ENCODE measurements at regions not wholly inside any gene's neighbourhood (a gene's known extent, or its start where the extent isn't known, plus 50 kb on each side); places are given as distances from the start of the nearest gene placed in this dataset.
A peak's percentile ranks its signal among the peaks of the same experiment; 100 is the strongest.

GRCh38 chr14:22003461-22003860 lies 329.8 kb upstream of the OR4E1 start:
- H3K4me3 ChIP-seq, result no peak overlapping the region
- intact Hi-C loops (cut with DNase I; ENCODE audit: low total_unique reads), result no loop called here
- DNase-seq, result no peak
- 71 to 87% methylated on average over 4 to 9 of the region's 9 CpGs for WGBS, 2 donors (ENCODE audit: low coverage in 1 of 2)
- no peaks in the 10 kb centered on the region for H3K9me3 ChIP-seq
- H3K4me1 ChIP-seq, result no peaks in the 10 kb centered on the region
- TF ChIP-seq POLR2A (IDR thresholded peaks at IDR 0.05), result no peak
- H3K27ac ChIP-seq, result no peak overlapping the region
- H3K36me3 ChIP-seq, result no peaks in the 10 kb centered on the region
- in situ Hi-C loops (cut with MboI; ENCODE audit: low pct_ligation_motif_present in 1 of 4, low pct_unique_long_range_greater_than_20kb in 1 of 4, low sequenced_read_pairs in 3 of 4), result no loop called here
- no peaks in the 10 kb centered on the region for H3K27me3 ChIP-seq

- intact Hi-C loops (cut with DNase I; ENCODE audit: low total_unique reads) (no loop called here), in situ Hi-C loops (cut with MboI; ENCODE audit: low pct_ligation_motif_present in 1 of 4, low pct_unique_long_range_greater_than_20kb in 1 of 4, low sequenced_read_pairs in 3 of 4) (no loop called here)
- H3K4me1 ChIP-seq, result no peaks in the 10 kb centered on the region
- peak; percentile 22 for DNase-seq
- no peaks in the 10 kb centered on the region for H3K9me3 ChIP-seq
- H3K4me3 ChIP-seq, result no peak overlapping the region
- TF ChIP-seq POLR2AphosphoS5 (IDR thresholded peaks at IDR 0.05) (no peak), CTCF (IDR thresholded peaks at IDR 0.05) (peak in 2 of 5 experiments; percentile 9 to 41)
- H3K27ac ChIP-seq, result no peak overlapping the region
- H3K27me3 ChIP-seq, result no peaks in the 10 kb centered on the region
- no peaks in the 10 kb centered on the region for H3K36me3 ChIP-seq
- 39 to 63% methylated on average over 3 to 10 of the region's 10 CpGs for WGBS, 2 donors (ENCODE audit: low coverage in 1 of 2)
These were observed 329.3 kb upstream of the OR4E1 start for GRCh38 chr14:22002860-22003284.

GRCh38 chr14:21999402-21999801 lies 325.8 kb upstream of the OR4E1 start:
- in situ Hi-C loops (cut with MboI; ENCODE audit: low pct_ligation_motif_present in 1 of 4, low pct_unique_long_range_greater_than_20kb in 1 of 4, low sequenced_read_pairs in 3 of 4) (no loop called here), intact Hi-C loops (cut with DNase I; ENCODE audit: low total_unique reads) (no loop called here)
- H3K9me3 ChIP-seq, result no peaks in the 10 kb centered on the region
- no peak for DNase-seq
- H3K4me3 ChIP-seq, result no peak overlapping the region
- no peaks in the 10 kb centered on the region for H3K27me3 ChIP-seq
- TF ChIP-seq POLR2A (IDR thresholded peaks at IDR 0.05), result no peak
- no peak for TF ChIP-seq EP300 (IDR thresholded peaks at IDR 0.05; ENCODE audit: low read depth)
- TF ChIP-seq POLR2AphosphoS5 (IDR thresholded peaks at IDR 0.05), result no peak
- TF ChIP-seq CTCF (IDR thresholded peaks at IDR 0.05), result no peak
- no peak overlapping the region for H3K27ac ChIP-seq
- 68 to 86% methylated on average over 2 of the region's 2 CpGs for WGBS, 2 donors (ENCODE audit: low coverage in 1 of 2)
- no peaks in the 10 kb centered on the region for H3K36me3 ChIP-seq
- H3K4me1 ChIP-seq, result no peaks in the 10 kb centered on the region

GRCh38 chr14:21997300-21997699 lies 323.7 kb upstream of the OR4E1 start:
- Histone ChIP-seq H3K4me3 (no peak overlapping the region), H3K36me3 (no peaks in the 10 kb centered on the region), H3K27ac (no peak overlapping the region), H3K9me3 (no peaks in the 10 kb centered on the region), H3K27me3 (no peaks in the 10 kb centered on the region), H3K4me1 (no peaks in the 10 kb centered on the region)
- WGBS, 2 donors (ENCODE audit: low coverage in 1 of 2), result 40 to 43% methylated on average over 2 to 3 of the region's 3 CpGs
- DNase-seq, result no peak
- intact Hi-C loops (cut with DNase I; ENCODE audit: low total_unique reads), result no loop called here
- peak in 1 of 5 experiments; percentile 10 for TF ChIP-seq CTCF (IDR thresholded peaks at IDR 0.05)
- no peak for TF ChIP-seq POLR2A (IDR thresholded peaks at IDR 0.05)
- TF ChIP-seq POLR2AphosphoS5 (IDR thresholded peaks at IDR 0.05), result no peak
- TF ChIP-seq EP300 (IDR thresholded peaks at IDR 0.05; ENCODE audit: low read depth), result no peak
- in situ Hi-C loops (cut with MboI; ENCODE audit: low pct_ligation_motif_present in 1 of 4, low pct_unique_long_range_greater_than_20kb in 1 of 4, low sequenced_read_pairs in 3 of 4), result no loop called here

GRCh38 chr14:21995332-21995731 lies 321.7 kb upstream of the OR4E1 start:
- Histone ChIP-seq H3K36me3 (no peaks in the 10 kb centered on the region), H3K27ac (no peak overlapping the region), H3K9me3 (no peaks in the 10 kb centered on the region), H3K27me3 (no peaks in the 10 kb centered on the region), H3K4me1 (no peaks in the 10 kb centered on the region), H3K4me3 (no peak overlapping the region)
- DNase-seq, result no peak
- in situ Hi-C loops (cut with MboI; ENCODE audit: low pct_ligation_motif_present in 1 of 4, low pct_unique_long_range_greater_than_20kb in 1 of 4, low sequenced_read_pairs in 3 of 4) (no loop called here), intact Hi-C loops (cut with DNase I; ENCODE audit: low total_unique reads) (no loop called here)
- no peak for TF ChIP-seq CTCF (IDR thresholded peaks at IDR 0.05)
- no peak for TF ChIP-seq POLR2A (IDR thresholded peaks at IDR 0.05)
- no peak for TF ChIP-seq EP300 (IDR thresholded peaks at IDR 0.05; ENCODE audit: low read depth)
- TF ChIP-seq POLR2AphosphoS5 (IDR thresholded peaks at IDR 0.05), result no peak
